ENCODE measurements at regions not wholly inside any gene's neighbourhood (a gene's known extent, or its start where the extent isn't known, plus 50 kb on each side); places are given as distances from the start of the nearest gene placed in this dataset.

DNA sequence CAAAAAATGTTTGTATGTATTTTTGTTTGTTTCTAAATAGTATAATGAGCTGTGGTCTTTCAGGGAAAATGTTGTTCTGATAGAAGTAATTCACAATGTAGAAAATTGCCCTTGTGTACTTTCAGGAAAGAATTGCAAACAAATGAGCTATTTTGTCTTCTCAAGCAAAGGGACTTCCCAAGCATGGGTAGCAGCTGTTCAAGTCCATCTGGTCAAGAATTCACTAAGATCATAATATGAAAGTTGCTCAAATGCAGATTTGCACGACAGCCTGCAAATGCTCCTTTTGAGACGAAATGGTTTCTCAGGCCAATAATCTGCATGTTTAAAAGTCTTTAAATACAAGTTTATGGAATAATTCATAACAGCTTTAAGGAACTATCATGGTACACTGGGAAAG, 51.9 kb upstream of the HNMT start:
- TF ChIP-seq, protein P1, sequence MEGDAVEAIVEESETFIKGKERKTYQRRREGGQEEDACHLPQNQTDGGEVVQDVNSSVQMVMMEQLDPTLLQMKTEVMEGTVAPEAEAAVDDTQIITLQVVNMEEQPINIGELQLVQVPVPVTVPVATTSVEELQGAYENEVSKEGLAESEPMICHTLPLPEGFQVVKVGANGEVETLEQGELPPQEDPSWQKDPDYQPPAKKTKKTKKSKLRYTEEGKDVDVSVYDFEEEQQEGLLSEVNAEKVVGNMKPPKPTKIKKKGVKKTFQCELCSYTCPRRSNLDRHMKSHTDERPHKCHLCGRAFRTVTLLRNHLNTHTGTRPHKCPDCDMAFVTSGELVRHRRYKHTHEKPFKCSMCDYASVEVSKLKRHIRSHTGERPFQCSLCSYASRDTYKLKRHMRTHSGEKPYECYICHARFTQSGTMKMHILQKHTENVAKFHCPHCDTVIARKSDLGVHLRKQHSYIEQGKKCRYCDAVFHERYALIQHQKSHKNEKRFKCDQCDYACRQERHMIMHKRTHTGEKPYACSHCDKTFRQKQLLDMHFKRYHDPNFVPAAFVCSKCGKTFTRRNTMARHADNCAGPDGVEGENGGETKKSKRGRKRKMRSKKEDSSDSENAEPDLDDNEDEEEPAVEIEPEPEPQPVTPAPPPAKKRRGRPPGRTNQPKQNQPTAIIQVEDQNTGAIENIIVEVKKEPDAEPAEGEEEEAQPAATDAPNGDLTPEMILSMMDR (IDR thresholded peaks at IDR 0.05; ENCODE audit: low read depth, low read length, missing input control): no peak
- TF ChIP-seq RXRA (IDR thresholded peaks at IDR 0.05): no peak
- TF ChIP-seq JUND (IDR thresholded peaks at IDR 0.05): no peak
- TF ChIP-seq SP1 (IDR thresholded peaks at IDR 0.05): no peak
